ENCODE measurements at regions not wholly inside any gene's neighbourhood (a gene's known extent, or its start where the extent isn't known, plus 50 kb on each side); places are given as distances from the start of the nearest gene placed in this dataset.

- TF ChIP-seq POLR2A (IDR thresholded peaks at IDR 0.05) = no peak
- TF ChIP-seq EP300 (IDR thresholded peaks at IDR 0.05) = no peak
- TF ChIP-seq POLR2AphosphoS5 (IDR thresholded peaks at IDR 0.05) = no peak
- no peak for TF ChIP-seq CTCF (IDR thresholded peaks at IDR 0.05)
- Histone ChIP-seq H3K27me3 (peaks cover 8% of the 10 kb centered on the region), H3K27ac (no peak overlapping the region), H3K4me1 (no peaks in the 10 kb centered on the region), H3K4me3 (no peak overlapping the region), H3K36me3 (no peaks in the 10 kb centered on the region), H3K9me3 (no peaks in the 10 kb centered on the region)
- no peak for ATAC-seq
- 63 to 67% methylated on average over 10 to 12 of the region's 13 CpGs for WGBS, 2 donors (ENCODE audit: low coverage in 1 of 2)
Observed at GRCh38 chr20:22529150-22530019, 55.0 kb downstream of the FOXA2 start.

DNA sequence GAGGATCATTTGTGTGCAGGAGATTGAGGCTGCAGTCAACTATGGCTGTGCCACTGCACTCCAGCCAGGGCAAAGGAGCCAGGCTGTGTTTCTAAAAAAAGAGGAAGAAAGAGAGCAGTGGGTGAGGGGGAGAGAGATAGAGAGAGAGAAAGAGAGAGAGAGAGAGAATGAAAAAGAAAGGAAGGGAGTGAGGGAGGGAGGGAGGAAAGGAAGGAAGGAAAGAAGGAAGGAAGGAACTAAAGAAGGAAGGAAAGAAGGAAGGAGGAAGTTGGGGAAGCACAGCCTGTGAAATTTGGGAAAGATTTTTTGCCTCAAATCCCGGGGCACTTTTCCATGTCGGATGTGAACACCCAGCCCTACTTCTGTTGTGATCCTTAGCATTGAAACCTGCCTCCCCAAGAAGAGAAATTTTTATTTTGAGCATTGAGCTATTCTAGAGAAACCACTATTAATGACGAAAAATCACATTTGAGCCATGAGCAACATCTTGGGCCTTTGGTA, 57.8 kb downstream of the FOXA2 start:
- TF ChIP-seq POLR2AphosphoS5 (IDR thresholded peaks at IDR 0.05) = no peak
- no peak for TF ChIP-seq EP300 (IDR thresholded peaks at IDR 0.05)
- TF ChIP-seq POLR2A (IDR thresholded peaks at IDR 0.05) = no peak
- TF ChIP-seq CTCF (IDR thresholded peaks at IDR 0.05) = no peak
- H3K27ac ChIP-seq = no peak overlapping the region
- H3K4me1 ChIP-seq = no peaks in the 10 kb centered on the region
- no peak for ATAC-seq
- peaks cover 22% of the 10 kb centered on the region for H3K27me3 ChIP-seq
- H3K36me3 ChIP-seq = no peaks in the 10 kb centered on the region
- 77 to 92% methylated on average over 3 of the region's 3 CpGs for WGBS, 2 donors (ENCODE audit: low coverage in 1 of 2)
- H3K9me3 ChIP-seq = no peaks in the 10 kb centered on the region
- H3K4me3 ChIP-seq = no peak overlapping the region

DNA sequence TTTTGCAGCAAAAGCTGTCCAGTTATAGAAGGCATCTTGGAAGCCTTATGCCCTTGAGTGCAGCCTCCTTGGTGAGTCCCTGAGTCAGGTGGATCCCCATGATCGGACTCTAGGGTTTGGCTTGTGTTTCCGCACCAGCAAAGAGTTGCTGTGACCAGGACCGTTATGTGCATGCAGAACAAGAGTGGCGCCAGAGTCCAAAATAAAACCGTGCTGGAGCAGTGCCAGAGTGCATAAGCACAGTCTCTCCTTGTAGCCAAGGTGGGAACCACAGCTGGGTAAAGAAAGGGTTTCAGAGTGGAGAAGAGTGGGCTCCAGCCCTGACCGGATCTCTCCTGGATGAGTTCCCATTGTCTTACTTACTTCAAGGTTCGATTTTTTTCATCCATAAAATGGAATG, 58.6 kb downstream of the FOXA2 start:
- Histone ChIP-seq H3K4me3 (no peak overlapping the region), H3K36me3 (no peaks in the 10 kb centered on the region), H3K9me3 (no peaks in the 10 kb centered on the region), H3K4me1 (no peaks in the 10 kb centered on the region), H3K27ac (no peak overlapping the region), H3K27me3 (peaks cover 14% of the 10 kb centered on the region)
- TF ChIP-seq CTCF (IDR thresholded peaks at IDR 0.05) (no peak), POLR2AphosphoS5 (IDR thresholded peaks at IDR 0.05) (no peak), POLR2A (IDR thresholded peaks at IDR 0.05) (no peak), EP300 (IDR thresholded peaks at IDR 0.05) (no peak)
- WGBS, 2 donors (ENCODE audit: low coverage in 1 of 2) = 67 to 73% methylated on average over 3 to 6 of the region's 7 CpGs
- ATAC-seq = no peak

GRCh38 chr20:22525069-22525820, 59.1 kb downstream of the FOXA2 start:
- Histone ChIP-seq H3K4me3 (no peak overlapping the region), H3K27ac (no peak overlapping the region), H3K27me3 (peaks cover 13% of the 10 kb centered on the region), H3K9me3 (no peaks in the 10 kb centered on the region), H3K36me3 (no peaks in the 10 kb centered on the region), H3K4me1 (no peaks in the 10 kb centered on the region)
- TF ChIP-seq POLR2A (IDR thresholded peaks at IDR 0.05) = no peak
- TF ChIP-seq EP300 (IDR thresholded peaks at IDR 0.05) = no peak
- TF ChIP-seq POLR2AphosphoS5 (IDR thresholded peaks at IDR 0.05) = no peak
- TF ChIP-seq CTCF (IDR thresholded peaks at IDR 0.05) = no peak
- no peak for ATAC-seq
- 74 to 90% methylated on average over 3 of the region's 4 CpGs for WGBS, 2 donors (ENCODE audit: low coverage in 1 of 2)
